ENCODE measurements at regions not wholly inside any gene's neighbourhood (a gene's known extent, or its start where the extent isn't known, plus 50 kb on each side); places are given as distances from the start of the nearest gene placed in this dataset.

GRCh38 chr11:11710556-11710955, 88.8 kb upstream of the GALNT18 start:
- TF ChIP-seq TAF1 (IDR thresholded peaks at IDR 0.05; ENCODE audit: low read depth) = no peak
- no peak for TF ChIP-seq RAD21 (IDR thresholded peaks at IDR 0.05; ENCODE audit: low read depth)
- TF ChIP-seq FOXM1 (IDR thresholded peaks at IDR 0.05; ENCODE audit: borderline replicate concordance, low read depth) = no peak
- no peak for TF ChIP-seq NFIC (IDR thresholded peaks at IDR 0.05)
- TF ChIP-seq YY1 (IDR thresholded peaks at IDR 0.05; ENCODE audit: low read depth) = no peak
- no peak for TF ChIP-seq ZBTB7A (IDR thresholded peaks at IDR 0.05; ENCODE audit: low read depth)
- no peak for TF ChIP-seq CREB1 (IDR thresholded peaks at IDR 0.05; ENCODE audit: low read depth)
- TF ChIP-seq CEBPB (IDR thresholded peaks at IDR 0.05) = no peak
- TF ChIP-seq MAX (IDR thresholded peaks at IDR 0.05) = no peak
- no peak for TF ChIP-seq EGR1 (IDR thresholded peaks at IDR 0.05)
- no peak for TF ChIP-seq TEAD4 (IDR thresholded peaks at IDR 0.05)
- no peak for TF ChIP-seq REST (IDR thresholded peaks at IDR 0.05; ENCODE audit: low read depth)
- no peak for TF ChIP-seq EP300 (IDR thresholded peaks at IDR 0.05; ENCODE audit: borderline replicate concordance)
- no peak for TF ChIP-seq TCF12 (IDR thresholded peaks at IDR 0.05; ENCODE audit: low read depth)
- TF ChIP-seq USF1 (IDR thresholded peaks at IDR 0.05) = no peak

- TF ChIP-seq FOXM1 (IDR thresholded peaks at IDR 0.05; ENCODE audit: borderline replicate concordance, low read depth) = no peak
- TF ChIP-seq NFIC (IDR thresholded peaks at IDR 0.05) = no peak
- no peak for TF ChIP-seq YY1 (IDR thresholded peaks at IDR 0.05; ENCODE audit: low read depth)
- no peak for TF ChIP-seq TEAD4 (IDR thresholded peaks at IDR 0.05)
- TF ChIP-seq REST (IDR thresholded peaks at IDR 0.05; ENCODE audit: low read depth) = no peak
- no peak for TF ChIP-seq MAX (IDR thresholded peaks at IDR 0.05)
- no peak for TF ChIP-seq RAD21 (IDR thresholded peaks at IDR 0.05; ENCODE audit: low read depth)
- no peak for TF ChIP-seq CEBPB (IDR thresholded peaks at IDR 0.05)
- no peak for TF ChIP-seq TAF1 (IDR thresholded peaks at IDR 0.05; ENCODE audit: low read depth)
- no peak for TF ChIP-seq EGR1 (IDR thresholded peaks at IDR 0.05)
- TF ChIP-seq CREB1 (IDR thresholded peaks at IDR 0.05; ENCODE audit: low read depth) = no peak
- TF ChIP-seq EP300 (IDR thresholded peaks at IDR 0.05; ENCODE audit: borderline replicate concordance) = no peak
- no peak for TF ChIP-seq USF1 (IDR thresholded peaks at IDR 0.05)
Observed at GRCh38 chr11:11709447-11710239, 87.8 kb upstream of the GALNT18 start.

- TF ChIP-seq RAD21 (IDR thresholded peaks at IDR 0.05; ENCODE audit: low read depth) (no peak), NFIC (IDR thresholded peaks at IDR 0.05) (no peak), TEAD4 (IDR thresholded peaks at IDR 0.05) (no peak)
Observed at GRCh38 chr11:11708256-11708655, 86.5 kb upstream of the GALNT18 start.

- TF ChIP-seq FOXM1 (IDR thresholded peaks at IDR 0.05; ENCODE audit: borderline replicate concordance, low read depth) = no peak
Observed at GRCh38 chr11:11706028-11706427, 84.2 kb upstream of the GALNT18 start.

- no peak for TF ChIP-seq YY1 (IDR thresholded peaks at IDR 0.05; ENCODE audit: low read depth)
- no peak for TF ChIP-seq USF1 (IDR thresholded peaks at IDR 0.05)
- no peak for TF ChIP-seq TAF1 (IDR thresholded peaks at IDR 0.05; ENCODE audit: low read depth)
- TF ChIP-seq ZBTB7A (IDR thresholded peaks at IDR 0.05; ENCODE audit: low read depth) = no peak
- TF ChIP-seq EGR1 (IDR thresholded peaks at IDR 0.05) = no peak
- no peak for TF ChIP-seq CREB1 (IDR thresholded peaks at IDR 0.05; ENCODE audit: low read depth)
- no peak for TF ChIP-seq RAD21 (IDR thresholded peaks at IDR 0.05; ENCODE audit: low read depth)
- no peak for TF ChIP-seq REST (IDR thresholded peaks at IDR 0.05; ENCODE audit: low read depth)
- TF ChIP-seq MAX (IDR thresholded peaks at IDR 0.05) = no peak
- TF ChIP-seq TCF12 (IDR thresholded peaks at IDR 0.05; ENCODE audit: low read depth) = no peak
- TF ChIP-seq TEAD4 (IDR thresholded peaks at IDR 0.05) = no peak
Observed at GRCh38 chr11:11703885-11704284, 82.1 kb upstream of the GALNT18 start.

Data from Ishikawa (cell line).